Caco-2 (cell line): ENCODE measurements at regions not wholly inside any gene's neighbourhood (a gene's known extent, or its start where the extent isn't known, plus 50 kb on each side); places are given as distances from the start of the nearest gene placed in this dataset.
"Not testable (repeated sequence)": the region's sequence is repeated elsewhere in the genome, so short reads cannot be mapped to it uniquely, and the experiment has no call there.

Experiments
- BruUV-seq: library from RNA; stranded (reverse); fragments of 400-500 nt; replicated peaks from 2 replicates; lab custom pipeline; 2021; lab: Mats Ljungman, UMichigan
- CTCF ChIA-PET: fragments of 300-600 bp; sonication (Branson Sonifier 250); formaldehyde crosslinking; loops from one replicate; lab custom pipeline; 2022; ENCODE audit warnings: antibody characterized with exemption; lab: Charles Lee
- POLR2A ChIA-PET: fragments of 300-600 bp; sonication (Branson Sonifier 250); formaldehyde crosslinking; loops from one replicate; lab custom pipeline; 2022; ENCODE audit warnings: antibody characterized with exemption; lab: Charles Lee
- DNase-seq, 2 experiments: peaks; one replicate each; pipeline versions ENCODE4 v3.0.0 to v3.0.0-alpha.2; 2020 to 2022
- H3K27me3 ChIP-seq: replicated peaks from 2 replicates; pipeline ENCODE4 v1.6.0; 2011; ENCODE audit warnings: low read length; ENCODE audit not compliant: control insufficient read depth, insufficient read depth
- H3K36me3 ChIP-seq: 2 replicates; pipeline ENCODE4 v1.5.1; 2011; ENCODE audit warnings: low read length; ENCODE audit not compliant: control insufficient read depth, insufficient read depth
- H3K4me1 ChIP-seq: fragments of 250-450 bp; sonication (Bioruptor Pico); 2 replicates; pipeline ENCODE4 v1.5.1; 2020; ENCODE audit warnings: mild to moderate bottlenecking
- H3K4me3 ChIP-seq: 2 replicates; pipeline ENCODE4 v1.5.1; 2011; ENCODE audit warnings: low read depth, mild to moderate bottlenecking, control low read depth, low read length
- H3K9me3 ChIP-seq: fragments of 250-450 bp; sonication (Bioruptor Pico); 2 replicates; pipeline ENCODE4 v1.5.1; 2020; ENCODE audit warnings: mild to moderate bottlenecking, moderate library complexity
- H3K27ac Mint-ChIP-seq: one replicate; pipeline ENCODE4 v1.8.0; 2022; ENCODE audit warnings: mixed read lengths; ENCODE audit not compliant: unreplicated experiment
- H3K27me3 Mint-ChIP-seq: one replicate; pipeline ENCODE4 v1.8.0; 2022; ENCODE audit warnings: mixed read lengths; ENCODE audit not compliant: insufficient read depth, unreplicated experiment
- H3K36me3 Mint-ChIP-seq: one replicate; pipeline ENCODE4 v1.8.0; 2022; ENCODE audit warnings: mild to moderate bottlenecking, mixed read lengths; ENCODE audit not compliant: insufficient read depth, unreplicated experiment
- H3K4me1 Mint-ChIP-seq: one replicate; pipeline ENCODE4 v1.8.0; 2022; ENCODE audit warnings: low read depth, mixed read lengths; ENCODE audit not compliant: unreplicated experiment
- H3K4me3 Mint-ChIP-seq: one replicate; pipeline ENCODE4 v1.8.0; 2022; ENCODE audit warnings: mild to moderate bottlenecking, moderate library complexity, mixed read lengths; ENCODE audit not compliant: unreplicated experiment
- H3K9me3 Mint-ChIP-seq: one replicate; pipeline ENCODE4 v1.8.0; 2022; ENCODE audit warnings: mixed read lengths; ENCODE audit not compliant: unreplicated experiment
- CTCF ChIP-seq, 2 experiments: fragments of 200-600 bp in 1 of 2; IDR thresholded peaks; 1 replicate in 1 of 2; 2 replicates in 1 of 2; pipeline versions ENCODE4 v1.5.1 to v1.8.0; 2011 to 2022; ENCODE audit warnings: antibody characterized with exemption in 1 of 2, control low read depth in 1 of 2, inconsistent platforms in 1 of 2, low read depth in 1 of 2, low read length in 1 of 2, mild to moderate bottlenecking in 1 of 2, moderate library complexity in 1 of 2; ENCODE audit not compliant: insufficient read depth in 1 of 2, severe bottlenecking in 1 of 2, unreplicated experiment in 1 of 2
- intact Hi-C: fragments of 100-400 bp; cut with micrococcal nuclease; formaldehyde crosslinking; loops from one replicate; pipeline ENCODE4 v1.10.0; 2022; ENCODE audit not compliant: unreplicated experiment

- no peaks in the 10 kb centered on the region for H3K9me3 ChIP-seq
- no peak for TF ChIP-seq CTCF (IDR thresholded peaks at IDR 0.05; ENCODE audit: insufficient read depth in 1 of 2, low read depth in 1 of 2, low read length in 1 of 2, severe bottlenecking in 1 of 2, unreplicated experiment in 1 of 2)
- ChIA-PET CTCF (no interaction called here), POLR2A (no interaction called here)
- Mint-ChIP-seq H3K27ac (no peak overlapping the region), H3K36me3 (no peaks in the 10 kb centered on the region), H3K27me3 (no peaks in the 10 kb centered on the region), H3K9me3 (no peaks in the 10 kb centered on the region), H3K4me1 (peaks cover 11% of the 10 kb centered on the region), H3K4me3 (no peak overlapping the region)
- peaks cover 23% of the 10 kb centered on the region for H3K4me1 ChIP-seq
- no peak overlapping the region for H3K4me3 ChIP-seq
- H3K27me3 ChIP-seq, result no peaks in the 10 kb centered on the region
- no peak for DNase-seq
- intact Hi-C loops, result loop anchor here (5.0 kb wide), 1 partner anchor 44 kb away; no protein-coding TSS in a partner anchor
- H3K36me3 ChIP-seq, result no peaks in the 10 kb centered on the region
- no TSS peak for BruUV-seq
Observed at GRCh38 chr1:94296018-94296417, 58.6 kb upstream of the ARHGAP29 start.

GRCh38 chr1:94292978-94293377 lies 55.6 kb upstream of the ARHGAP29 start:
- intact Hi-C loops, H3K4me3 Mint-ChIP-seq, H3K9me3 Mint-ChIP-seq, DNase-seq, H3K36me3 ChIP-seq, H3K4me1 Mint-ChIP-seq, H3K9me3 ChIP-seq, H3K36me3 Mint-ChIP-seq, POLR2A ChIA-PET, H3K27ac Mint-ChIP-seq, H3K4me3 ChIP-seq, H3K27me3 Mint-ChIP-seq, BruUV-seq, H3K27me3 ChIP-seq, CTCF ChIA-PET, H3K4me1 ChIP-seq: not testable (repeated sequence)

- CTCF ChIA-PET, intact Hi-C loops, H3K27ac Mint-ChIP-seq, H3K27me3 ChIP-seq, H3K36me3 Mint-ChIP-seq, H3K9me3 ChIP-seq, H3K9me3 Mint-ChIP-seq, BruUV-seq, H3K4me1 ChIP-seq, H3K4me1 Mint-ChIP-seq, H3K4me3 Mint-ChIP-seq, POLR2A ChIA-PET, DNase-seq, H3K36me3 ChIP-seq, H3K27me3 Mint-ChIP-seq, H3K4me3 ChIP-seq: not testable (repeated sequence)
Observed at GRCh38 chr1:94289244-94289643, 51.9 kb upstream of the ARHGAP29 start.
